ENCODE measurements at regions not wholly inside any gene's neighbourhood (a gene's known extent, or its start where the extent isn't known, plus 50 kb on each side); places are given as distances from the start of the nearest gene placed in this dataset.

- FAIRE-seq = no peak
- H3K79me2 ChIP-seq (ENCODE audit: control insufficient read depth, insufficient read depth, low read length) = no peaks in the 10 kb centered on the region
- no peaks in the 10 kb centered on the region for H3K9me3 ChIP-seq (replicated peaks; ENCODE audit: control insufficient read depth, insufficient read depth, low read depth, low read length)
- ATAC-seq = no peak
- CTCF ChIA-PET (ENCODE audit: low intra/inter-chr PET ratio) = no interaction called here
- no peak for DNase-seq (ENCODE audit: extremely low read depth in 1 of 4, low spot score in 3 of 4)
- no peak overlapping the region for H3K4me3 ChIP-seq
- peak overlapping the region; percentile 54; the same call in 1 of the 2 replicates for H2AFZ ChIP-seq (ENCODE audit: low read depth, low read length)
- H3K9me1 ChIP-seq (ENCODE audit: control insufficient read depth, insufficient read depth, low read length) = no peaks in the 10 kb centered on the region
- H3K36me3 ChIP-seq (ENCODE audit: control insufficient read depth, insufficient read depth, low read length) = no peaks in the 10 kb centered on the region
- no TSS peak for BruUV-seq (replicated peaks)
- no peaks in the 10 kb centered on the region for H4K20me1 ChIP-seq (replicated peaks; ENCODE audit: control insufficient read depth, insufficient read depth, low read length)
- no peak overlapping the region for H3K4me2 ChIP-seq (ENCODE audit: insufficient read depth, low read length)
- peaks cover 30 to 40% of the 10 kb centered on the region in 2 experiments for H3K4me1 ChIP-seq (replicated peaks in 1 of 2; ENCODE audit: control insufficient read depth in 2 of 2, insufficient read depth in 2 of 2, low read length in 2 of 2)
- TF ChIP-seq ZBTB34 (CRISPR knock-in tag; IDR thresholded peaks at IDR 0.05) (no peak), ZNF449 (CRISPR knock-in tag; IDR thresholded peaks at IDR 0.05) (no peak), HMGN3 (IDR thresholded peaks at IDR 0.05; ENCODE audit: borderline replicate concordance, extremely low read depth, insufficient read length, low read depth, low read length) (no peak), MLLT1 (IDR thresholded peaks at IDR 0.05) (no peak), ETS2 (tag; IDR thresholded peaks at IDR 0.05; ENCODE audit: borderline replicate concordance, poor library complexity, severe bottlenecking) (no peak), ZNF766 (CRISPR knock-in tag; conservative IDR thresholded peaks at IDR 0.05) (no peak), UBTF (IDR thresholded peaks at IDR 0.05; ENCODE audit: borderline replicate concordance in 1 of 2, low read depth in 2 of 2, low read length in 2 of 2) (no peak), ZBTB33 (CRISPR knock-in tag; IDR thresholded peaks at IDR 0.05) (no peak)
- no peaks in the 10 kb centered on the region for H3K27me3 ChIP-seq (ENCODE audit: control insufficient read depth in 2 of 2, insufficient read depth in 2 of 2, low read length in 2 of 2)
- intact Hi-C loops (cut with micrococcal nuclease) = loop anchor here (10.0 kb wide), 1 partner anchor 135 kb away; no protein-coding TSS in a partner anchor
- POLR2A ChIA-PET = interaction anchor here (1.2 kb wide), 1 partner anchor 14 kb away, joined by 7 read pairs; no protein-coding TSS in a partner anchor
- 54% methylated on average over 8 of the region's 8 CpGs for WGBS (ENCODE audit: insufficient coverage, low coverage, missing lambda C conversion rate)
- no peak overlapping the region for H3K27ac ChIP-seq (ENCODE audit: extremely low read depth, low read depth, low read length)
- peak overlapping the region in 1 of 2 experiments; percentile 50; a peak in 1 of 4 replicates for H3K9ac ChIP-seq (ENCODE audit: insufficient read depth in 1 of 2, low read depth in 2 of 2, low read length in 2 of 2)
- in situ Hi-C loops (cut with MboI) = no loop called here
Measured at GRCh38 chr5:173759691-173760090, 128.5 kb upstream of the CPEB4 start.

Data from K562 (cell line).